Osteoblast (primary cell): ENCODE measurements at regions not wholly inside any gene's neighbourhood (a gene's known extent, or its start where the extent isn't known, plus 50 kb on each side); places are given as distances from the start of the nearest gene placed in this dataset.

Source experiments
- DNase-seq: peaks from one replicate; pipeline ENCODE4 v3.0.0; 2011; ENCODE audit warnings: low spot score, mixed read lengths; ENCODE audit not compliant: insufficient read length; ENCODE audit errors: missing footprints
- H2AFZ ChIP-seq: 2 replicates; pipeline ENCODE4 v1.6.0; 2011; ENCODE audit warnings: mild to moderate bottlenecking, low read length
- H3K27ac ChIP-seq: 2 replicates; pipeline ENCODE4 v1.5.1; 2011; ENCODE audit warnings: mild to moderate bottlenecking, low read depth, low read length, moderate library complexity
- H3K27me3 ChIP-seq: 2 replicates; pipeline ENCODE4 v1.6.0; 2012; ENCODE audit warnings: mild to moderate bottlenecking, control low read depth, inconsistent platforms, low read length, moderate library complexity; ENCODE audit not compliant: insufficient read depth
- H3K36me3 ChIP-seq: 2 replicates; pipeline ENCODE4 v1.5.1; 2011; ENCODE audit warnings: mild to moderate bottlenecking, low read length, control low read depth, moderate library complexity; ENCODE audit not compliant: insufficient read depth
- H3K4me1 ChIP-seq: 2 replicates; pipeline ENCODE4 v1.5.1; 2011; ENCODE audit warnings: mild to moderate bottlenecking, low read length, control low read depth, moderate library complexity; ENCODE audit not compliant: insufficient read depth
- H3K4me2 ChIP-seq: 2 replicates; pipeline ENCODE4 v1.6.0; 2011; ENCODE audit warnings: mild to moderate bottlenecking, low read length; ENCODE audit not compliant: insufficient read depth
- H3K4me3 ChIP-seq: fragments of 200-600 bp; sonication (generic); 3 replicates; pipeline ENCODE4 v1.5.1; 2012; ENCODE audit warnings: mild to moderate bottlenecking, low read length, inconsistent platforms; ENCODE audit not compliant: insufficient read depth
- H3K79me2 ChIP-seq: 2 replicates; pipeline ENCODE4 v1.6.0; 2012; ENCODE audit warnings: mild to moderate bottlenecking, low read length, control low read depth, inconsistent platforms; ENCODE audit not compliant: insufficient read depth
- H3K9me3 ChIP-seq: 2 replicates; pipeline ENCODE4 v1.5.1; 2011; ENCODE audit warnings: low read depth, low read length, control low read depth
- H4K20me1 ChIP-seq: 2 replicates; pipeline ENCODE4 v1.6.0; 2012; ENCODE audit warnings: mild to moderate bottlenecking, low read length, control low read depth; ENCODE audit not compliant: insufficient read depth
- CTCF ChIP-seq: IDR thresholded peaks from 2 replicates; pipeline ENCODE4 v1.5.1; 2011; ENCODE audit warnings: mild to moderate bottlenecking, low read depth, low read length, moderate library complexity; ENCODE audit errors: extremely low read depth

GRCh38 chr18:51382081-51382480 lies 184.6 kb upstream of the MEX3C start:
- no peaks in the 10 kb centered on the region for H3K9me3 ChIP-seq
- no peak for TF ChIP-seq CTCF
- no peak overlapping the region for H3K27ac ChIP-seq
- H4K20me1 ChIP-seq = no peaks in the 10 kb centered on the region
- no peaks in the 10 kb centered on the region for H3K79me2 ChIP-seq
- no peak for DNase-seq
- H3K4me3 ChIP-seq = no peak overlapping the region
- H3K27me3 ChIP-seq = no peaks in the 10 kb centered on the region
- H3K4me1 ChIP-seq = no peaks in the 10 kb centered on the region
- no peak overlapping the region for H2AFZ ChIP-seq
- H3K4me2 ChIP-seq = no peak overlapping the region
- H3K36me3 ChIP-seq = no peaks in the 10 kb centered on the region

DNA sequence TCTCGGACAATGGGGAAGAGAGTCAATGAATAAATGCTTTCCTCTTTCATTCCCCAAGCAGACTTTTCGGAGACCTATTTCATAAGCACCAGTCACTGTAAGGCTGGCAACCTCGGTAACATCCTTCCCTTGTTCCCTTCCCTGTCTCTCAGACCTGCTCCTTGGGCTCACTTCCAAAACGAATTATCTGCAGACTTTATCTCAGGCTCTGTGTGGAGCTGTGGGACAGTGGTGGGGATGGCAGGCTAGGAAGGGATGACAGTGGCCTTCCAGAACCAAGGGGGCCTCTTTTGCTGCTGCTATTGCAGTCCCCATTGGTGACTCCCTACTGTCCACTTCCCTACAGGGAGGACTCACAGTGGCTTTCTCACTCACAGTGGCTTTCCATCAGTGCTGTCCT lies 185.6 kb upstream of the MEX3C start:
- Histone ChIP-seq H4K20me1 (no peaks in the 10 kb centered on the region), H2AFZ (no peak overlapping the region), H3K36me3 (no peaks in the 10 kb centered on the region), H3K27ac (no peak overlapping the region), H3K4me2 (no peak overlapping the region), H3K4me1 (no peaks in the 10 kb centered on the region), H3K27me3 (no peaks in the 10 kb centered on the region), H3K9me3 (no peaks in the 10 kb centered on the region), H3K79me2 (no peaks in the 10 kb centered on the region), H3K4me3 (no peak overlapping the region)
- no peak for TF ChIP-seq CTCF
- no peak for DNase-seq

DNA sequence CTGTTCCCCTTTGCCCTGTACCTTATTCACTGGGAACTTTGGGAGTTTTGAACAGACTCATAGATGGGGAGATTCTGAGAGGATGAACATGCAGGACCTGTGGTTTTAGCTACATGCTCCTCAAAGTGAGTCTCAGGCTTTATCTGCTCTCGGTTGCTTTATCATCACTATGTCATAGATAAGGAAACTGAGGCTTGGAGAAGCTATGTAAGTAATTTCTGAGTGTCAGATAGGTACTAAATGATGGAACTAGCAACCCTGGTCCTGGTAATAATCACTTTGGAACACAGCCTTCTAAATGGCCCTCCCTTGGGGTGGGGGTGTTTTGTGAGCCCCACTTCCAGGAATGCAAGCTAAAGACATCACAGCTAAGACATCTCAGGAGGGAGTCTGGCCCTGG lies 186.2 kb upstream of the MEX3C start:
- no peak overlapping the region for H2AFZ ChIP-seq
- H3K27me3 ChIP-seq = no peaks in the 10 kb centered on the region
- no peak overlapping the region for H3K27ac ChIP-seq
- no peaks in the 10 kb centered on the region for H3K4me1 ChIP-seq
- no peak overlapping the region for H3K4me3 ChIP-seq
- DNase-seq = no peak
- H3K36me3 ChIP-seq = no peaks in the 10 kb centered on the region
- H3K9me3 ChIP-seq = no peaks in the 10 kb centered on the region
- no peaks in the 10 kb centered on the region for H3K79me2 ChIP-seq
- TF ChIP-seq CTCF = no peak
- no peak overlapping the region for H3K4me2 ChIP-seq
- no peaks in the 10 kb centered on the region for H4K20me1 ChIP-seq

DNA sequence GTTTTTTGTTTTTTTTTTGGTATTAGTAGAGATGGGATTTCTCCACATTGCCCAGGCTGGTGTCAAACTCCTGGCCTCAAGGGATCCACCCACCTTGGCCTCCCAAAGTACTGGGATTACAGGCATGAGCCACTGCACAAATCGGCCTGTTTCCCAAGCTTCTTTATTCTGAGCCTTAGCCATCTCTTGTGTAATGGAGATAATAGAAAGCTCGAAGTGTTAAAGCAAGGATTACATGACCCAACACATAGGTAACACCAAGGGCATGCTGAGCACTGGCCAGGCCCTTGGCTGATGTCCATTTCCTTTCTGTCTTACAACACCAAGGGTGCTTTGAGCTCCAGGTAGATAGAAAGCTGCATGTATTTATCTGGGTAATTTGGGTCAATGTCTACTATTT lies 187.8 kb upstream of the MEX3C start:
- DNase-seq = no peak
- no peak for TF ChIP-seq CTCF
- H3K27me3 ChIP-seq = no peaks in the 10 kb centered on the region
- H3K4me1 ChIP-seq = no peaks in the 10 kb centered on the region
- H3K4me3 ChIP-seq = no peak overlapping the region
- no peaks in the 10 kb centered on the region for H3K9me3 ChIP-seq
- H3K27ac ChIP-seq = no peak overlapping the region
- no peaks in the 10 kb centered on the region for H4K20me1 ChIP-seq
- no peaks in the 10 kb centered on the region for H3K36me3 ChIP-seq
- H3K79me2 ChIP-seq = no peaks in the 10 kb centered on the region
- H3K4me2 ChIP-seq = no peak overlapping the region
- no peak overlapping the region for H2AFZ ChIP-seq
